IMR-90 (cell line): ENCODE measurements at regions not wholly inside any gene's neighbourhood (a gene's known extent, or its start where the extent isn't known, plus 50 kb on each side); places are given as distances from the start of the nearest gene placed in this dataset.

Experiments used
- ATAC-seq: fragments of 200-7000 bp; cut with Tn5 transposase; 2 replicates; pipeline ENCODE4 v1.9.1; 2020; ENCODE audit warnings: low read depth, mild to moderate bottlenecking, moderate library complexity
- BruUV-seq: library from RNA; stranded (reverse); fragments of 400-500 nt; replicated peaks from 2 replicates; lab custom pipeline; 2021; lab: Mats Ljungman, UMichigan
- CTCF ChIA-PET: fragments of 300-600 bp; formaldehyde crosslinking; extraction: SDS; loops from one replicate; lab custom pipeline; 2021; ENCODE audit warnings: antibody characterized with exemption; lab: Yijun Ruan, JAX
- POLR2A ChIA-PET: fragments of 300-600 bp; sonication (Branson Sonifier 250); formaldehyde crosslinking; loops from one replicate; lab custom pipeline; 2022; ENCODE audit warnings: antibody characterized with exemption; ENCODE audit not compliant: unreplicated experiment; lab: Charles Lee
- DNase-seq: peaks from one replicate; pipeline ENCODE4 v3.0.0; 2013
- H2AFZ ChIP-seq: replicated peaks from 2 replicates; pipeline ENCODE3; 2013; ENCODE audit warnings: low read length, mild to moderate bottlenecking; ENCODE audit not compliant: poor library complexity
- H2AK5ac ChIP-seq: 2 replicates; pipeline ENCODE4 v1.6.1; 2013; ENCODE audit warnings: low read depth, low read length, inconsistent platforms
- H2AK9ac ChIP-seq: replicated peaks from 2 replicates; pipeline ENCODE3; 2013; ENCODE audit warnings: mild to moderate bottlenecking, low read depth, low read length, moderate library complexity; ENCODE audit not compliant: poor library complexity
- H2BK120ac ChIP-seq: 2 replicates; pipeline ENCODE4 v1.6.1; 2013; ENCODE audit warnings: low read depth, low read length, inconsistent platforms
- H2BK15ac ChIP-seq: 3 replicates; pipeline ENCODE4 v1.6.1; 2013; ENCODE audit warnings: low read depth, low read length, inconsistent platforms
- H2BK20ac ChIP-seq: 2 replicates; pipeline ENCODE4 v1.6.1; 2013; ENCODE audit warnings: low read depth, mild to moderate bottlenecking, inconsistent platforms, low read length, moderate library complexity
- H2BK5ac ChIP-seq: 2 replicates; pipeline ENCODE4 v1.6.1; 2013; ENCODE audit warnings: mild to moderate bottlenecking, low read depth, low read length, inconsistent platforms; ENCODE audit not compliant: poor library complexity, severe bottlenecking
- H3K14ac ChIP-seq: replicated peaks from 2 replicates; pipeline ENCODE4 v1.6.1; 2013; ENCODE audit warnings: low read depth, low read length, inconsistent platforms
- H3K18ac ChIP-seq: 2 replicates; pipeline ENCODE4 v1.6.1; 2013; ENCODE audit warnings: low read depth, low read length, control low read depth
- H3K23ac ChIP-seq: 2 replicates; pipeline ENCODE4 v1.6.1; 2013; ENCODE audit warnings: low read depth, low read length, inconsistent platforms
- H3K27ac ChIP-seq: 2 replicates; pipeline ENCODE4 v1.5.1; 2013; ENCODE audit warnings: mild to moderate bottlenecking, control low read depth, low read length; ENCODE audit not compliant: insufficient read depth
- H3K27me3 ChIP-seq: 2 replicates; pipeline ENCODE4 v1.6.1; 2013; ENCODE audit warnings: low read length; ENCODE audit not compliant: control insufficient read depth, insufficient read depth
- H3K36me3 ChIP-seq: 2 replicates; pipeline ENCODE4 v1.6.1; 2013; ENCODE audit warnings: low read length, mixed read lengths; ENCODE audit not compliant: control insufficient read depth, insufficient read depth
- H3K4ac ChIP-seq: 2 replicates; pipeline ENCODE4 v1.6.1; 2013; ENCODE audit warnings: low read depth, low read length, inconsistent platforms
- H3K4me1 ChIP-seq: 2 replicates; pipeline ENCODE4 v1.6.1; 2013; ENCODE audit warnings: low read length, mixed read lengths; ENCODE audit not compliant: control insufficient read depth, insufficient read depth
- H3K4me2 ChIP-seq: 2 replicates; pipeline ENCODE4 v1.6.1; 2013; ENCODE audit warnings: low read depth, mild to moderate bottlenecking, control low read depth, low read length, moderate library complexity
- H3K4me3 ChIP-seq: 2 replicates; pipeline ENCODE4 v1.5.1; 2013; ENCODE audit warnings: low read depth, mild to moderate bottlenecking, control low read depth, low read length, moderate library complexity; ENCODE audit not compliant: insufficient read depth
- H3K56ac ChIP-seq: 2 replicates; pipeline ENCODE4 v1.6.1; 2013; ENCODE audit warnings: low read length, inconsistent platforms; ENCODE audit not compliant: insufficient read depth; ENCODE audit errors: extremely low read depth
- H3K79me1 ChIP-seq, 2 experiments: 2 replicates each; pipeline ENCODE4 v1.6.1; 2013; ENCODE audit warnings: low read length in 2 of 2, inconsistent platforms in 1 of 2, low read depth in 1 of 2
- H3K9ac ChIP-seq: 2 replicates; pipeline ENCODE4 v1.6.1; 2013; ENCODE audit warnings: low read depth, low read length, control low read depth
- H3K9me1 ChIP-seq: 2 replicates; pipeline ENCODE4 v1.6.1; 2013; ENCODE audit warnings: low read length, inconsistent platforms; ENCODE audit not compliant: insufficient read depth
- H3K9me3 ChIP-seq: 2 replicates; pipeline ENCODE4 v1.6.1; 2013; ENCODE audit warnings: low read length; ENCODE audit not compliant: control insufficient read depth, insufficient read depth
- H4K20me1 ChIP-seq: 2 replicates; pipeline ENCODE4 v1.6.1; 2013; ENCODE audit warnings: low read length, inconsistent platforms; ENCODE audit not compliant: insufficient read depth
- H4K5ac ChIP-seq: 2 replicates; pipeline ENCODE4 v1.6.1; 2013; ENCODE audit warnings: mild to moderate bottlenecking, low read depth, low read length, control low read depth
- H4K8ac ChIP-seq, 2 experiments: 2 replicates each; pipeline ENCODE4 v1.6.1; 2013; ENCODE audit warnings: low read depth in 2 of 2, low read length in 2 of 2, control low read depth in 1 of 2, inconsistent platforms in 1 of 2
- H4K91ac ChIP-seq: 2 replicates; pipeline ENCODE4 v1.6.1; 2013; ENCODE audit warnings: low read depth, low read length, inconsistent platforms; ENCODE audit not compliant: insufficient read depth
- MAFK ChIP-seq: IDR thresholded peaks from 2 replicates; pipeline ENCODE4 v1.6.1; 2012; ENCODE audit warnings: low read depth, low read length, improper control_type of control experiment
- MXI1 ChIP-seq: IDR thresholded peaks from 2 replicates; pipeline ENCODE4 v1.6.1; 2012; ENCODE audit warnings: low read depth, mild to moderate bottlenecking, low read length, moderate library complexity, borderline replicate concordance
- dilution Hi-C: fragments of 300-500 bp; cut with HindIII; formaldehyde crosslinking; loops from one replicate; pipeline ENCODE4 v1.14.3; 2018; ENCODE audit warnings: low sequenced_read_pairs; ENCODE audit not compliant: unreplicated experiment
- in situ Hi-C: fragments of 300-500 bp; cut with MboI; formaldehyde crosslinking; loops from 3 replicates; pipeline ENCODE4 v1.14.3; 2019; ENCODE audit warnings: low sequenced_read_pairs, inconsistent platforms, mixed read lengths
- intact Hi-C: fragments of 100-400 bp; cut with micrococcal nuclease; formaldehyde crosslinking; loops from 2 replicates; pipeline ENCODE4 v1.10.0; 2022

DNA sequence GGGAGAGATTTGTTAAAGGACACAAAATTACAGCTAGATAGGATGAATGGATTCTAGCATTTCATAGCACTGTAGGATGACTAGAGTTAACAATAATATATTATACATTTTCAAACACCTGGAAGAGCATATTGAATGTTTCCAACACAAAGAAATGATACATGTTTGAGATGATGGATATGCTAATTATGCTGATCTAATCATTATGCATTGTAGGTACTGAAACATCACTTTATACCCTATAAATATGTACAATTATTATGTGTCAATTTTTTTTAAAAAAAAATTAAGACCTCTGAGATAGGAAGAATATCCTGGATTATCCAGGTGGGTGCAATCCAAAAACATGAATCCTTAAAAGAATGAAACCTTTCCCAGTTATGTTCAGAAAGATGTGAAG is 100.3 kb upstream of the CPNE8 start:
- no peak overlapping the region for H4K8ac ChIP-seq
- POLR2A ChIA-PET: no interaction called here
- no peak overlapping the region for H2AFZ ChIP-seq
- H4K91ac ChIP-seq: no peak overlapping the region
- no peak overlapping the region for H2BK15ac ChIP-seq
- no peaks in the 10 kb centered on the region for H3K27me3 ChIP-seq
- no peak overlapping the region for H3K27ac ChIP-seq
- H3K4me3 ChIP-seq: no peak overlapping the region
- H3K9me1 ChIP-seq: no peaks in the 10 kb centered on the region
- H3K4me1 ChIP-seq: no peaks in the 10 kb centered on the region
- H3K23ac ChIP-seq: no peak overlapping the region
- no peak overlapping the region for H2AK9ac ChIP-seq
- no peak overlapping the region for H3K18ac ChIP-seq
- H3K4me2 ChIP-seq: no peak overlapping the region
- dilution Hi-C loops: no loop called here
- H2BK120ac ChIP-seq: no peak overlapping the region
- H3K14ac ChIP-seq: no peak overlapping the region
- BruUV-seq: no TSS peak
- H3K79me1 ChIP-seq: no peaks in the 10 kb centered on the region
- no peak overlapping the region for H3K4ac ChIP-seq
- DNase-seq (no peak), ATAC-seq (no peak)
- peak; percentile 77 for TF ChIP-seq MAFK
- no peak for TF ChIP-seq MXI1
- no peak overlapping the region for H2BK20ac ChIP-seq
- no peak overlapping the region for H2BK5ac ChIP-seq
- no peak overlapping the region for H3K9ac ChIP-seq
- H4K5ac ChIP-seq: no peak overlapping the region
- H3K36me3 ChIP-seq: no peaks in the 10 kb centered on the region
- H3K56ac ChIP-seq: no peak overlapping the region
- intact Hi-C loops: loop anchor here (10.0 kb wide), 1 partner anchor 61 kb away; no protein-coding TSS in a partner anchor
- peaks cover 2% of the 10 kb centered on the region for H3K9me3 ChIP-seq
- in situ Hi-C loops: no loop called here
- no peak overlapping the region for H2AK5ac ChIP-seq
- H4K20me1 ChIP-seq: no peaks in the 10 kb centered on the region
- CTCF ChIA-PET: no interaction called here
